Hepatocyte (in vitro differentiated cells): ENCODE measurements at regions not wholly inside any gene's neighbourhood (a gene's known extent, or its start where the extent isn't known, plus 50 kb on each side); places are given as distances from the start of the nearest gene placed in this dataset.

Experiments used
- CTCF ChIP-seq: fragments of 200-600 bp; sonication (generic); IDR thresholded peaks from 2 replicates; pipeline ENCODE4 v1.5.1; 2016; ENCODE audit warnings: antibody characterized with exemption, mild to moderate bottlenecking; ENCODE audit not compliant: poor library complexity
- EZH2 ChIP-seq: fragments of 200-600 bp; sonication (generic); IDR thresholded peaks from 2 replicates; pipeline ENCODE4 v1.6.1; 2016; ENCODE audit warnings: antibody characterized with exemption, mild to moderate bottlenecking, borderline replicate concordance
- EZH2phosphoT487 ChIP-seq: fragments of 200-600 bp; sonication (generic); IDR thresholded peaks from one replicate; pipeline ENCODE4 v1.6.1; 2018; ENCODE audit warnings: antibody characterized with exemption, mild to moderate bottlenecking, low read depth, moderate library complexity; ENCODE audit not compliant: unreplicated experiment, severe bottlenecking

- no peak for TF ChIP-seq CTCF
- no peak for TF ChIP-seq EZH2
- no peak for TF ChIP-seq EZH2phosphoT487
Observed at GRCh38 chr3:87761795-87762194, 297.0 kb downstream of the CGGBP1 start.
